H9 (cell line): ENCODE measurements at regions not wholly inside any gene's neighbourhood (a gene's known extent, or its start where the extent isn't known, plus 50 kb on each side); places are given as distances from the start of the nearest gene placed in this dataset.

ENCODE experiments used
- DNase-seq: peaks from one replicate; pipeline ENCODE4 v3.0.0-alpha.2; 2017
- H2AFZ ChIP-seq: one replicate; pipeline ENCODE4 v1.6.1; 2013; ENCODE audit warnings: mild to moderate bottlenecking, low read length, control low read depth, moderate library complexity
- H2AK5ac ChIP-seq: 2 replicates; pipeline ENCODE4 v1.6.1; 2013; ENCODE audit warnings: low read length, control low read depth, mixed read lengths; ENCODE audit not compliant: insufficient read length
- H2BK120ac ChIP-seq: one replicate; pipeline ENCODE4 v1.6.1; 2013; ENCODE audit warnings: low read depth, mild to moderate bottlenecking, low read length, control low read depth, inconsistent platforms; ENCODE audit not compliant: poor library complexity, severe bottlenecking
- H2BK12ac ChIP-seq: 2 replicates; pipeline ENCODE4 v1.6.1; 2013; ENCODE audit warnings: low read length, control low read depth, mixed read lengths, low read depth; ENCODE audit not compliant: insufficient read length
- H2BK15ac ChIP-seq: 2 replicates; pipeline ENCODE4 v1.6.1; 2013; ENCODE audit warnings: low read depth, low read length, control low read depth
- H2BK20ac ChIP-seq: one replicate; pipeline ENCODE4 v1.6.1; 2013; ENCODE audit warnings: low read depth, mild to moderate bottlenecking, low read length, control low read depth, inconsistent platforms; ENCODE audit not compliant: poor library complexity, severe bottlenecking
- H2BK5ac ChIP-seq: 2 replicates; pipeline ENCODE4 v1.6.1; 2013; ENCODE audit warnings: low read length, control low read depth, mixed read lengths; ENCODE audit not compliant: insufficient read length
- H3K14ac ChIP-seq: 2 replicates; pipeline ENCODE4 v1.6.1; 2013; ENCODE audit warnings: low read length, control low read depth; ENCODE audit not compliant: insufficient read depth
- H3K18ac ChIP-seq: 2 replicates; pipeline ENCODE4 v1.6.1; 2013; ENCODE audit warnings: low read depth, mild to moderate bottlenecking, mixed read lengths, low read length, control low read depth; ENCODE audit not compliant: insufficient read length
- H3K23ac ChIP-seq: 2 replicates; pipeline ENCODE4 v1.6.1; 2013; ENCODE audit warnings: low read length, control low read depth, mixed read lengths, low read depth; ENCODE audit not compliant: insufficient read length
- H3K23me2 ChIP-seq: 2 replicates; pipeline ENCODE4 v1.6.1; 2013; ENCODE audit warnings: low read depth, mild to moderate bottlenecking, mixed read lengths, low read length, control low read depth; ENCODE audit not compliant: insufficient read length, poor library complexity, severe bottlenecking
- H3K27ac ChIP-seq: 2 replicates; pipeline ENCODE4 v1.5.1; 2013; ENCODE audit warnings: low read length, control low read depth, mixed read lengths, low read depth; ENCODE audit not compliant: insufficient read length
- H3K27me3 ChIP-seq: 2 replicates; pipeline ENCODE4 v1.6.1; 2013; ENCODE audit warnings: low read length, control low read depth, inconsistent platforms; ENCODE audit not compliant: insufficient read depth
- H3K4ac ChIP-seq: 2 replicates; pipeline ENCODE4 v1.6.1; 2013; ENCODE audit warnings: low read depth, mild to moderate bottlenecking, control low read depth, inconsistent platforms, low read length, moderate library complexity
- H3K4me1 ChIP-seq: 2 replicates; pipeline ENCODE4 v1.6.1; 2013; ENCODE audit warnings: low read length, control low read depth, inconsistent platforms; ENCODE audit not compliant: insufficient read depth
- H3K4me2 ChIP-seq: 2 replicates; pipeline ENCODE4 v1.6.1; 2013; ENCODE audit warnings: low read length, control low read depth, mixed read lengths; ENCODE audit not compliant: insufficient read length, insufficient read depth
- H3K56ac ChIP-seq: 2 replicates; pipeline ENCODE4 v1.6.1; 2013; ENCODE audit warnings: low read depth, mild to moderate bottlenecking, mixed read lengths, low read length, control low read depth; ENCODE audit not compliant: insufficient read length
- H3K79me1 ChIP-seq: 2 replicates; pipeline ENCODE4 v1.6.1; 2013; ENCODE audit warnings: low read depth, mild to moderate bottlenecking, moderate library complexity, low read length, control low read depth, inconsistent platforms; ENCODE audit not compliant: insufficient read depth, poor library complexity, severe bottlenecking
- H3K79me2 ChIP-seq: 2 replicates; pipeline ENCODE4 v1.6.1; 2013; ENCODE audit warnings: low read length, control low read depth, inconsistent platforms; ENCODE audit not compliant: insufficient read depth
- H3K9ac ChIP-seq: 2 replicates; pipeline ENCODE4 v1.6.1; 2013; ENCODE audit warnings: low read length, control low read depth, mixed read lengths; ENCODE audit not compliant: insufficient read length; ENCODE audit errors: extremely low read depth
- H3K9me3 ChIP-seq: one replicate; pipeline ENCODE4 v1.6.1; 2013; ENCODE audit warnings: low read depth, low read length, inconsistent platforms; ENCODE audit not compliant: control insufficient read depth
- H3T11ph ChIP-seq: one replicate; pipeline ENCODE4 v1.6.1; 2013; ENCODE audit warnings: mild to moderate bottlenecking, low read length, control low read depth, inconsistent platforms
- H4K20me1 ChIP-seq: one replicate; pipeline ENCODE4 v1.6.1; 2013; ENCODE audit not compliant: control insufficient read depth, insufficient read length, insufficient read depth
- H4K5ac ChIP-seq: 2 replicates; pipeline ENCODE4 v1.6.1; 2013; ENCODE audit warnings: low read depth, mild to moderate bottlenecking, mixed read lengths, low read length, control low read depth; ENCODE audit not compliant: insufficient read length
- H4K8ac ChIP-seq: replicated peaks from 2 replicates; pipeline ENCODE4 v1.6.1; 2013; ENCODE audit warnings: low read length, control low read depth, mixed read lengths, low read depth; ENCODE audit not compliant: insufficient read length
- H4K91ac ChIP-seq: 2 replicates; pipeline ENCODE4 v1.6.1; 2013; ENCODE audit warnings: low read depth, mild to moderate bottlenecking, moderate library complexity, mixed read lengths, low read length, control low read depth; ENCODE audit not compliant: insufficient read length
- H3K27ac Mint-ChIP-seq, 3 experiments: 2 replicates in 2 of 3; 3 replicates in 1 of 3; pipeline ENCODE4 v1.8.0; 2020 to 2021; ENCODE audit warnings: mixed read lengths in 3 of 3, mild to moderate bottlenecking in 1 of 3, moderate library complexity in 1 of 3
- H3K27me3 Mint-ChIP-seq: 2 replicates; pipeline ENCODE4 v1.8.0; 2021; ENCODE audit warnings: low read depth, mild to moderate bottlenecking, moderate library complexity, mixed read lengths
- H3K36me3 Mint-ChIP-seq, 3 experiments: 2 replicates in 2 of 3; 3 replicates in 1 of 3; pipeline ENCODE4 v1.8.0; 2020 to 2021; ENCODE audit warnings: low read depth in 3 of 3, mixed read lengths in 3 of 3; ENCODE audit not compliant: insufficient read depth in 1 of 3
- H3K4me1 Mint-ChIP-seq, 2 experiments: 2 replicates each; pipeline ENCODE4 v1.8.0; 2020; ENCODE audit warnings: mixed read lengths in 2 of 2
- H3K4me3 Mint-ChIP-seq, 2 experiments: 2 replicates in 1 of 2; 3 replicates in 1 of 2; pipeline ENCODE4 v1.8.0; 2020 to 2021; ENCODE audit warnings: mild to moderate bottlenecking in 2 of 2, mixed read lengths in 2 of 2, moderate library complexity in 1 of 2
- H3K9me3 Mint-ChIP-seq, 2 experiments: 2 replicates in 1 of 2; 3 replicates in 1 of 2; pipeline ENCODE4 v1.8.0; 2020; ENCODE audit warnings: mild to moderate bottlenecking in 2 of 2, mixed read lengths in 2 of 2, moderate library complexity in 1 of 2
- CTCF ChIP-seq: fragments of 200-600 bp; sonication (generic); conservative IDR thresholded peaks from 3 replicates; pipeline ENCODE4 v1.8.0; 2021; ENCODE audit warnings: antibody characterized with exemption, mild to moderate bottlenecking
- WGBS: extraction: QIAGEN DNeasy Blood & Tissue Kit; methylation state at CpG from one replicate; pipeline ENCODE4 v1.1.7; 2013; ENCODE audit warnings: missing lambda C conversion rate, low lambda C conversion rate, mixed read lengths; ENCODE audit not compliant: insufficient read length; ENCODE audit errors: extremely low coverage; 5-methylcytosine and 5-hydroxymethylcytosine counted together

DNA sequence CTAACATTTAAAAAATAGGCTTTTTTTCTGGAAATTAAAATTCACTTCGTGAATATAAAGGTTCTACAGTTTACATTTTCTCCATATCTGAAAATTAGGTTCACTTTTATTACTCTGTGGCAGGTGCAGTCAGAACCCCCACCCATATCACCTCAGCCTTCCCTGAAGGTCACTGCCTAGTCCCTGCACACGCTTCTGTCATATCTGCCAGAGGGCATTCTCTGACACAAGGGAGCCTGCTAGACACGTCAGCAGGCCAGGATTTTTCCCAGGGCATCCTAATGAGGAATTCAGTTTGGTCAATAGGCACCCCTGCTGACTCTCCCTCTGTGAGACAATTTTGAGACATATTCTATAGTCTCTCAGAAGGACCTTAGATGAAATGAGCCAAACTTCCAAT is 475.7 kb upstream of the PKDCC start:
- H3K9me3 Mint-ChIP-seq = no peaks in the 10 kb centered on the region; a peak in 1 of 5 replicates
- Histone ChIP-seq H3K18ac (no peak overlapping the region), H4K8ac (no peak overlapping the region), H3K14ac (no peak overlapping the region), H2BK15ac (no peak overlapping the region), H4K20me1 (no peaks in the 10 kb centered on the region), H4K5ac (no peak overlapping the region), H4K91ac (no peak overlapping the region), H3K4me2 (no peak overlapping the region), H3T11ph (no peak overlapping the region), H2BK5ac (no peak overlapping the region), H2BK12ac (no peak overlapping the region), H2AFZ (no peak overlapping the region), H3K23me2 (no peaks in the 10 kb centered on the region), H2AK5ac (no peak overlapping the region), H3K4ac (no peak overlapping the region), H3K27me3 (no peaks in the 10 kb centered on the region), H3K27ac (no peak overlapping the region), H2BK120ac (no peak overlapping the region), H3K9ac (no peak overlapping the region), H3K79me2 (no peaks in the 10 kb centered on the region), H3K79me1 (no peaks in the 10 kb centered on the region), H3K56ac (no peak overlapping the region), H3K4me1 (no peaks in the 10 kb centered on the region), H3K9me3 (no peaks in the 10 kb centered on the region), H3K23ac (no peak overlapping the region), H2BK20ac (no peak overlapping the region)
- H3K36me3 Mint-ChIP-seq = peaks cover 0 to 3% (median 0%) of the 10 kb centered on the region in 3 experiments; a peak in 1 of 7 replicates
- no peaks in the 10 kb centered on the region for H3K27me3 Mint-ChIP-seq
- DNase-seq = no peak
- no CpG with 5 or more reads among the region's 3 CpGs for WGBS
- peak overlapping the region in 1 of 3 experiments; percentile 38; a peak in 1 of 7 replicates for H3K27ac Mint-ChIP-seq
- no peak overlapping the region for H3K4me3 Mint-ChIP-seq
- H3K4me1 Mint-ChIP-seq = no peaks in the 10 kb centered on the region
- TF ChIP-seq CTCF = no peak
